ENCODE measurements at regions not wholly inside any gene's neighbourhood (a gene's known extent, or its start where the extent isn't known, plus 50 kb on each side); places are given as distances from the start of the nearest gene placed in this dataset.

GRCh38 chr16:26344976-26345375, 653.2 kb downstream of the HS3ST4 start:
- no peak for DNase-seq (ENCODE audit: low read depth)
- H3K4me3 ChIP-seq (ENCODE audit: control insufficient read depth, low read depth, low read length), result no peak overlapping the region
- no peak for TF ChIP-seq CTCF (IDR thresholded peaks at IDR 0.05; ENCODE audit: control insufficient read depth, insufficient read depth, low read depth, low read length, missing control alignments)

GRCh38 chr16:26345966-26346365, 654.2 kb downstream of the HS3ST4 start:
- H3K4me3 ChIP-seq (ENCODE audit: control insufficient read depth, low read depth, low read length), result no peak overlapping the region
- no peak for DNase-seq (ENCODE audit: low read depth)
- TF ChIP-seq CTCF (IDR thresholded peaks at IDR 0.05; ENCODE audit: control insufficient read depth, insufficient read depth, low read depth, low read length, missing control alignments), result no peak

DNA sequence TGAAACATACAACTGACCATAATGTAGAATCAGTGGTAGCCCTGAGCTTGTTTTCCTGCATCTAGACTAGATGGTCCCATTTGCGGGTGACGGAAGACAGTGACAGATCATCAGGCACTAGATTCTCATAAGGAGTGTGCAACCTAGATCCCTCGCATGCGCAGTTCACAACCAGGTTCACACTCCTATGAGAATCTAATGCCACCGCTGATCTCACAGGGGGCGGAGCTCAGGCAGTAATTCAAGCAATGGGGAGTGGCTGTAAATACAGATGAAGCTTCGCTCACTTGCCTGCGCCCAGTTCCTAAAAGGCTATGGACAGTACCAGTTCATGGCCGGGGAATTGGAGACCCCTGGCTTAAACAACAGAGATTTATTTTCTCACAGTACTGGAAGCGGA, 656.3 kb downstream of the HS3ST4 start:
- no peak for TF ChIP-seq CTCF (IDR thresholded peaks at IDR 0.05; ENCODE audit: control insufficient read depth, insufficient read depth, low read depth, low read length, missing control alignments)
- H3K4me3 ChIP-seq (ENCODE audit: control insufficient read depth, low read depth, low read length), result no peak overlapping the region
- DNase-seq (ENCODE audit: low read depth), result no peak

DNA sequence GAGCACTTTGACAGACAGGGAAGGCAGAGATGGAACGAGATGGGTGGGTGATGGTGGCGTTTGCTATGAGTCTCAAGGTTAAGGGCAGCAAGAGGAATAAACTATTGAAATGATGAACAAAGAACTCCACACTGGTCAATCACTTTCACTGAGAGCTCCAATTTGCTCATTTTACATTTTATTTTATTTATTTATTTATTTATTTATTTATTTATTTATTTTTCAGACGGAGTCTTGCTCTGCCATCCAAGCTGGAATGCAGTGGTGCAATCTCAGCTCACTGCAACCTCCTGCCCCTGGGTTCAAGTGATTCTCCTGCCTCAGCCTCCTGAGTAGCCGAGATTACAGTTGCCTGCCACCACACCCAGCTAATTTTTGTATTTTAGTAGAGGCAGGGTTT, 669.1 kb downstream of the HS3ST4 start:
- no peak for DNase-seq (ENCODE audit: low read depth)
- no peak for TF ChIP-seq CTCF (IDR thresholded peaks at IDR 0.05; ENCODE audit: control insufficient read depth, insufficient read depth, low read depth, low read length, missing control alignments)
- no peak overlapping the region for H3K4me3 ChIP-seq (ENCODE audit: control insufficient read depth, low read depth, low read length)

- H3K4me3 ChIP-seq (ENCODE audit: control insufficient read depth, low read depth, low read length), result no peak overlapping the region
- TF ChIP-seq CTCF (IDR thresholded peaks at IDR 0.05; ENCODE audit: control insufficient read depth, insufficient read depth, low read depth, low read length, missing control alignments), result no peak
- DNase-seq (ENCODE audit: low read depth), result no peak
Observed at GRCh38 chr16:26363581-26363980, 671.8 kb downstream of the HS3ST4 start.

- no peak for TF ChIP-seq CTCF (IDR thresholded peaks at IDR 0.05; ENCODE audit: control insufficient read depth, insufficient read depth, low read depth, low read length, missing control alignments)
- no peak for DNase-seq (ENCODE audit: low read depth)
- no peak overlapping the region for H3K4me3 ChIP-seq (ENCODE audit: control insufficient read depth, low read depth, low read length)
Observed at GRCh38 chr16:26365161-26365940, 673.6 kb downstream of the HS3ST4 start.

Data from AG09309 (cell line).